HCT116 (cell line): ENCODE measurements at regions not wholly inside any gene's neighbourhood (a gene's known extent, or its start where the extent isn't known, plus 50 kb on each side); places are given as distances from the start of the nearest gene placed in this dataset.
"Not testable (repeated sequence)": the region's sequence is repeated elsewhere in the genome, so short reads cannot be mapped to it uniquely, and the experiment has no call there.

ENCODE experiments used
- ATAC-seq: fragments of 200-7000 bp; cut with Tn5 transposase; 2 replicates; pipeline ENCODE4 v1.9.1; 2020; ENCODE audit warnings: mild to moderate bottlenecking, moderate library complexity
- BruUV-seq: library from RNA; stranded (reverse); fragments of 400-500 nt; replicated peaks from 2 replicates; lab custom pipeline; 2021; lab: Mats Ljungman, UMichigan
- CTCF ChIA-PET: fragments of 300-600 bp; sonication (Branson Sonifier 250); formaldehyde crosslinking; loops from one replicate; lab custom pipeline; 2021; ENCODE audit warnings: antibody characterized with exemption; lab: Charles Lee
- POLR2A ChIA-PET: fragments of 300-600, 350-600 bp; sonication (Branson Sonifier 250); formaldehyde crosslinking; loops from one replicate; lab custom pipeline; 2021; ENCODE audit warnings: antibody characterized with exemption; lab: Charles Lee
- RAD21 ChIA-PET, 2 experiments: fragments of 300-600 bp; sonication (Branson Sonifier 250); formaldehyde crosslinking; loops; one replicate each; lab custom pipeline; 2023; ENCODE audit warnings: low total read pairs in 2 of 2; ENCODE audit not compliant: uncharacterized antibody in 2 of 2, unreplicated experiment in 2 of 2, low non-redundant PET in 1 of 2; lab: Charles Lee
- DNase-seq: peaks from one replicate; pipeline ENCODE4 v3.0.0-alpha.2; 2010; ENCODE audit warnings: low read depth, low spot score
- H2AFZ ChIP-seq: fragments of 200-600 bp; shearing (Covaris generic), sonication (generic); 2 replicates; pipeline ENCODE4 v1.6.1; 2017; ENCODE audit warnings: low read depth, mixed run types, mixed read lengths, antibody characterized with exemption, low read length; ENCODE audit not compliant: poor library complexity, severe bottlenecking
- H3K27ac ChIP-seq: 2 replicates; pipeline ENCODE4 v1.5.1; 2012; ENCODE audit warnings: low read depth, low read length
- H3K27me3 ChIP-seq: fragments of 200-600 bp; sonication (generic); 2 replicates; pipeline ENCODE4 v1.6.1; 2016; ENCODE audit warnings: mixed run types, low read length, mixed read lengths; ENCODE audit not compliant: insufficient read depth
- H3K36me3 ChIP-seq, 2 experiments: fragments of 200-500 bp in 1 of 2; fragments of 200-600 bp in 1 of 2; sonication (Bioruptor generic) in 1 of 2; sonication (generic) in 1 of 2; 2 replicates each; pipeline versions ENCODE4 v1.5.1 to v1.6.1; 2014 to 2016; ENCODE audit warnings: low read length in 2 of 2, inconsistent platforms in 1 of 2, mixed read lengths in 1 of 2, mixed run types in 1 of 2; ENCODE audit not compliant: insufficient read depth in 2 of 2, control insufficient read depth in 1 of 2
- H3K4me1 ChIP-seq, 2 experiments: fragments of 200-600 bp in 1 of 2; sonication (generic) in 1 of 2; 2 replicates each; pipeline versions ENCODE4 v1.5.1 to v1.6.1; 2012 to 2017; ENCODE audit warnings: low read length in 2 of 2, inconsistent platforms in 1 of 2, mild to moderate bottlenecking in 1 of 2, mixed read lengths in 1 of 2, mixed run types in 1 of 2, moderate library complexity in 1 of 2; ENCODE audit not compliant: insufficient read depth in 2 of 2, control insufficient read depth in 1 of 2
- H3K4me2 ChIP-seq: fragments of 200-600 bp; sonication (generic); 2 replicates; pipeline ENCODE4 v1.6.1; 2017; ENCODE audit warnings: mixed run types, low read length, mixed read lengths
- H3K4me3 ChIP-seq, 2 experiments: fragments of 200-600 bp in 1 of 2; sonication (generic) in 1 of 2; replicated peaks in 1 of 2; 2 replicates each; pipeline ENCODE4 v1.5.1; 2011 to 2016; ENCODE audit warnings: low read length in 2 of 2, control low read depth in 1 of 2, low read depth in 1 of 2, mild to moderate bottlenecking in 1 of 2, mixed read lengths in 1 of 2, mixed run types in 1 of 2
- H3K79me2 ChIP-seq: fragments of 200-600 bp; sonication (generic); 2 replicates; pipeline ENCODE4 v1.6.1; 2017; ENCODE audit warnings: mild to moderate bottlenecking, mixed run types, low read length, moderate library complexity, mixed read lengths; ENCODE audit not compliant: insufficient read depth
- H3K9ac ChIP-seq: fragments of 200-600 bp; sonication (generic); 2 replicates; pipeline ENCODE4 v1.6.1; 2016; ENCODE audit warnings: low read length, mixed read lengths
- H3K9me2 ChIP-seq: fragments of 200-600 bp; sonication (generic), shearing (Covaris generic); 2 replicates; pipeline ENCODE4 v1.6.1; 2017; ENCODE audit warnings: mixed run types, mild to moderate bottlenecking, moderate library complexity; ENCODE audit not compliant: insufficient read depth
- H3K9me3 ChIP-seq, 2 experiments: fragments of 200-500 bp in 1 of 2; fragments of 200-600 bp in 1 of 2; sonication (Bioruptor generic) in 1 of 2; sonication (generic) in 1 of 2; 2 replicates each; pipeline ENCODE4 v1.6.1; 2014 to 2017; ENCODE audit warnings: low read length in 2 of 2, mixed read lengths in 2 of 2, inconsistent platforms in 1 of 2, low read depth in 1 of 2, mild to moderate bottlenecking in 1 of 2, mixed run types in 1 of 2, moderate library complexity in 1 of 2; ENCODE audit not compliant: control insufficient read depth in 1 of 2, insufficient read depth in 1 of 2
- H4K20me1 ChIP-seq: fragments of 200-600 bp; sonication (generic), shearing (Covaris generic); 2 replicates; pipeline ENCODE4 v1.6.1; 2017; ENCODE audit warnings: mixed run types, mild to moderate bottlenecking, moderate library complexity; ENCODE audit not compliant: insufficient read depth
- ATF3 ChIP-seq: IDR thresholded peaks from 2 replicates; pipeline ENCODE4 v1.6.1; 2012
- CBX3 ChIP-seq: IDR thresholded peaks from 2 replicates; pipeline ENCODE4 v1.6.1; 2012; ENCODE audit warnings: low read depth
- ELF1 ChIP-seq: IDR thresholded peaks from 2 replicates; pipeline ENCODE4 v1.6.1; 2012; ENCODE audit warnings: low read depth, borderline replicate concordance
- EZH2phosphoT487 ChIP-seq: fragments of 200-600 bp; IDR thresholded peaks from 2 replicates; pipeline ENCODE4 v1.6.1; 2018; ENCODE audit warnings: antibody characterized with exemption, borderline replicate concordance
- JUND ChIP-seq: IDR thresholded peaks from 2 replicates; pipeline ENCODE4 v1.6.1; 2012
- POLR2A ChIP-seq: IDR thresholded peaks from 2 replicates; pipeline ENCODE4 v1.7.0; 2011; ENCODE audit warnings: borderline replicate concordance; ENCODE audit not compliant: insufficient read depth, insufficient read length; ENCODE audit errors: extremely low read depth
- RAD21 ChIP-seq: IDR thresholded peaks from 2 replicates; pipeline ENCODE4 v1.6.1; 2012; ENCODE audit warnings: low read depth, mild to moderate bottlenecking
- SP1 ChIP-seq: IDR thresholded peaks from 2 replicates; pipeline ENCODE4 v1.6.1; 2012; ENCODE audit warnings: low read depth
- TCF7L2 ChIP-seq: IDR thresholded peaks from 2 replicates; pipeline ENCODE4 v1.7.0; 2011; ENCODE audit warnings: borderline replicate concordance, inconsistent platforms; ENCODE audit not compliant: insufficient read depth, insufficient read length; ENCODE audit errors: extremely low read depth
- ZNF274 ChIP-seq: fragments of 200-500 bp; sonication (Bioruptor generic); IDR thresholded peaks from 2 replicates; pipeline ENCODE4 v1.6.1; 2014; ENCODE audit warnings: mild to moderate bottlenecking, low read depth, low read length, inconsistent platforms
- intact Hi-C: fragments of 100-400 bp; cut with micrococcal nuclease; formaldehyde crosslinking; loops from 2 replicates; pipeline ENCODE4 v1.10.0; 2022

GRCh38 chr4:138367942-138368341 is 125.8 kb upstream of the SLC7A11 start:
- DNase-seq: no peak
- H3K4me1 ChIP-seq: no peaks in the 10 kb centered on the region
- H2AFZ ChIP-seq: no peak overlapping the region
- no peak for TF ChIP-seq TCF7L2
- no peak for TF ChIP-seq POLR2A
- no peak for TF ChIP-seq RAD21
- no peak for TF ChIP-seq ELF1
- TF ChIP-seq EZH2phosphoT487: no peak
- no peak for TF ChIP-seq ATF3
- TF ChIP-seq CBX3: no peak
- no peak for TF ChIP-seq JUND
- no peak for TF ChIP-seq ZNF274
- no peak for TF ChIP-seq SP1
- ChIA-PET POLR2A (no interaction called here), CTCF (no interaction called here), RAD21 (no interaction called here)
- no peak overlapping the region for H3K4me2 ChIP-seq
- BruUV-seq: no TSS peak
- no peaks in the 10 kb centered on the region for H3K9me2 ChIP-seq
- H3K9me3 ChIP-seq: no peaks in the 10 kb centered on the region
- H3K36me3 ChIP-seq: no peaks in the 10 kb centered on the region
- H3K4me3 ChIP-seq: no peak overlapping the region
- H4K20me1 ChIP-seq: no peaks in the 10 kb centered on the region
- no peak for ATAC-seq
- intact Hi-C loops: no loop called here
- no peaks in the 10 kb centered on the region for H3K27me3 ChIP-seq
- no peak overlapping the region for H3K27ac ChIP-seq
- H3K9ac ChIP-seq: no peak overlapping the region
- no peaks in the 10 kb centered on the region for H3K79me2 ChIP-seq

- peaks cover 0 to 13% of the 10 kb centered on the region in 2 experiments; a peak in 1 of 4 replicates for H3K4me1 ChIP-seq
- ATAC-seq, H3K27ac ChIP-seq, H3K9ac ChIP-seq, DNase-seq, BruUV-seq, POLR2A ChIA-PET, H3K9me2 ChIP-seq, H3K36me3 ChIP-seq, H3K4me2 ChIP-seq, H2AFZ ChIP-seq, H3K79me2 ChIP-seq, RAD21 ChIA-PET, CTCF ChIA-PET, H4K20me1 ChIP-seq, H3K27me3 ChIP-seq, H3K9me3 ChIP-seq, intact Hi-C loops, H3K4me3 ChIP-seq: not testable (repeated sequence)
Measured at GRCh38 chr4:138352446-138352845, 110.3 kb upstream of the SLC7A11 start.
